GM19023 (cell line): ENCODE measurements at regions not wholly inside any gene's neighbourhood (a gene's known extent, or its start where the extent isn't known, plus 50 kb on each side); places are given as distances from the start of the nearest gene placed in this dataset.
"Not testable (repeated sequence)": the region's sequence is repeated elsewhere in the genome, so short reads cannot be mapped to it uniquely, and the experiment has no call there.

Experiments
- ATAC-seq: cut with Tn5 transposase; IDR thresholded peaks from one replicate; pipeline ENCODE4 v1.9.1; 2021; ENCODE audit warnings: mild to moderate bottlenecking, moderate library complexity; ENCODE audit not compliant: unreplicated experiment

DNA sequence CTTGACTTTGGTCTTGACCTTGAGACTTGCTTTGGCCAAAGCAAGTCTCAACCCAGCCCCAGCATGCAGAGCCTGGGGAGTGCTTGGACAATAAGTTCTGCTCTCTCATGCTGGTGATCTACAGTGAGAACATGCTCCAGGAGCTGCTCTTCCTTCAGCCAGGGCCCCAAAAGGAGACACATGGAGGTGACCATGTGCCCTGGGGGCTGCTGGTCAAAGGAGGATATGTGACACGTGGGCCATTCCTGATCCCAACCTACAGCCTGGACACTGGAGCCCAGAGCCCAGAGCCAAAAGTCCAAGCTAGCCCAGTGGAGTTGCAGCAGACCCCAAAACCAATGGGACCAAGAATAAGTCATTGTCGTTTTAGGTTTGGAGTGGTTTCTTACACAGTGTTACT lies 78.2 kb upstream of the CHST15 start:
- ATAC-seq, result no peak

- no peak for ATAC-seq
Observed at GRCh38 chr10:124170631-124171030, 77.2 kb upstream of the CHST15 start.

- no peak for ATAC-seq
Observed at GRCh38 chr10:124168991-124169802, 75.8 kb upstream of the CHST15 start.

DNA sequence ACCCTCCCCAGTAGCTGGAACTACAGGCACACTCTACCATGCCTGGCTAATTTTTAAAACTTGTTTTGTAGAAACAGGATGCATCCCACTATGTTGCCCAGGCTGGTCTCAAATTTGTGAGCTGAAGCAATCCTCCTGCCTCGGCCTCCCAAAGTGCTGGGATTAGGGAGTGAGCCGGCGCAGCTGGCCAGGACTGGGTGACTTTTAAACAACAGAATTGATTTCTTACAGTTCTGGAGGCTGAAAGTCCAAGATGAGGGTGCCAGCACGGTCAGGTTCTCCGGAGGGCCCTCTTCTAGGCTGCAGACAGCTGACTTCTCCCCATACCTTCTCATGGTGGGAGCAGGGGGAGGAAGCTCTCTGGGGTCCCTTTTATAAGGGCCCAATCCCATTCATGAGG lies 75.2 kb upstream of the CHST15 start:
- no peak for ATAC-seq

GRCh38 chr10:124167925-124168324 lies 74.5 kb upstream of the CHST15 start:
- ATAC-seq, result not testable (repeated sequence)

DNA sequence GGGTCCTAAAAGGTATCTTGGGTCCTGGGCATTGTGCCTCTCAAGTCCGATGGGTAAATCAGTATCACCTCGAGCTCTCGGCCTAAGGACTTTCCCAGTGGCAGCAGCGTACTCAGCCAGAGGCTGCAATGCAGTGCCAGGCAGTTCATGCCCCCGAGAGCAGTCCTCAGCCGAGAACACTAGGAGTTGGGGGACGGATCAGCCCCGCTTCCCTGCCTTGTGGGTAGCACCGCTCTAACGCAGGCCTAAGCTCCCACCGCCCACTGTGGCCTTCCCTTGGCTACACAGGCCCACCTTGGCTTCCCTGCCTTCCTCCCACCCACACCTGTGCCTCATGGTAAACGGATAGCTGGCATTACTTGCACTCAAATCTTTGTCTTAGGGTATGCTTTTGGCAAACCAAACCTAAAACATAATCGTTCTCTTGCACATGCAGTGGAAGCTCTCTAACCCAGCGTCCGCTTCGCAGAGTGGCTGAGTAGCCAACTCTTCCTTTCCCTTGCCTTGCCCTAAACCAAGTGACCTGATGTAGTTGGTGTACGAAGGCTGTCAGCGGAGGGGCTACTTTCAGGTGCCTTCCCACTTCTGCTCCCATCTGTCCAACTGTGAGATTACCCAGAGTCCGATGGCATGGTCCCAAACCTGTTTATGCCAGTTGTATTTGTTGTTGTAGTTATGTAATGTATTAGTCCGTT lies 73.2 kb upstream of the CHST15 start:
- no peak for ATAC-seq

GRCh38 chr10:124165827-124166226 lies 72.4 kb upstream of the CHST15 start:
- no peak for ATAC-seq

GRCh38 chr10:124165311-124165710 lies 71.9 kb upstream of the CHST15 start:
- no peak for ATAC-seq

DNA sequence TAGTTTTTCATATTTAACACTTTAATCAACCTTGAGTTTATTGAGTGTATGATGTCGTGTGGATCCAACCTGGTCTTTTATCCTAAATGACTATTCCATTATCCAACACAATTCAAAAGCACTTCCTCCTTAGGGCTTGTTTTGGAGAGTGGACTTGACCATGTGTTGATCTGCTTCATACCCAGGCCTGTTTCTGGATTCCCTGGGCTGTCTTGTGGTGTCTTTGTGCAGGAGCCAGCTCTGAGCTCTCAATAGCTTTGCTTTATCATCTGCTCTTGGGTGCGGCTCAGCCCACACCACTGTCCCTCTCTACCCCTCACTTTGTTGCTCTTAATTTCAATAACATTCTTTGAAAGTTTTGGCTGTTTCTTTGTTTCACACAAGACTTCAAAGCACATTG lies 70.9 kb upstream of the CHST15 start:
- no peak for ATAC-seq

- no peak for ATAC-seq
Observed at GRCh38 chr10:124162774-124163354, 69.5 kb upstream of the CHST15 start.

- no peak for ATAC-seq
Observed at GRCh38 chr10:124162136-124162535, 68.7 kb upstream of the CHST15 start.

DNA sequence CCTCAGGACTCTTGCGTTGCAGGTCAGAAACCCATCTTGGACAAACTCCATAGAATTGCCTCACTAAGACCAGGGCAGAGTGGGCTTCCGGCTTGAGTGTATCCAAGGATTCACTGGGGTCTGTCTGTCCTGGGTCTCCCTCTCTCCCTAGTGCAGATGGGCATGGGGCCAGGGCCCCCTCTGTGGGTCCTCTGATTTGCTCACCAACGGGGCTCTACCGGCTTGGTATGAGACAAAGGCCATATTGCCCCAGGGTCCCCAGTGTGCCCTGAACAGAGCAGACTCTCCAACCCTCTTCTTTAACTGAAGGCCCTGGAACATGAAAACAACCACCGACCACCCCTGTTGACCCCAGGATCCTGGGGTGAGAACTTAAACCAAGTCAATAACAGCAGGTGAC lies 68.2 kb upstream of the CHST15 start:
- no peak for ATAC-seq

GRCh38 chr10:124160943-124161582 lies 67.7 kb upstream of the CHST15 start:
- no peak for ATAC-seq

GRCh38 chr10:124160176-124160575 lies 66.8 kb upstream of the CHST15 start:
- ATAC-seq, result no peak

- ATAC-seq, result no peak
Observed at GRCh38 chr10:124159153-124159552, 65.8 kb upstream of the CHST15 start.

- ATAC-seq, result no peak
Observed at GRCh38 chr10:124158592-124158991, 65.2 kb upstream of the CHST15 start.

- no peak for ATAC-seq
Observed at GRCh38 chr10:124157271-124157681, 63.9 kb upstream of the CHST15 start.

- ATAC-seq, result no peak
Observed at GRCh38 chr10:124156524-124157260, 63.3 kb upstream of the CHST15 start.

- ATAC-seq, result no peak
Observed at GRCh38 chr10:124155781-124156435, 62.5 kb upstream of the CHST15 start.
